Stimulated activated CD4-positive, alpha-beta T cell treated with anti-CD3 and anti-CD28 coated beads, Interleukin-1b, Interleukin-23, amount 100 ng/mL, for 4 hours (primary cell): ENCODE measurements at regions not wholly inside any gene's neighbourhood (a gene's known extent, or its start where the extent isn't known, plus 50 kb on each side); places are given as distances from the start of the nearest gene placed in this dataset.
"Not testable (repeated sequence)": the region's sequence is repeated elsewhere in the genome, so short reads cannot be mapped to it uniquely, and the experiment has no call there.

Source experiments
- DNase-seq, 2 donors: peaks; one replicate each; pipeline ENCODE4 v3.0.0-alpha.2; 2020; ENCODE audit warnings: low read depth in 2 of 2

DNA sequence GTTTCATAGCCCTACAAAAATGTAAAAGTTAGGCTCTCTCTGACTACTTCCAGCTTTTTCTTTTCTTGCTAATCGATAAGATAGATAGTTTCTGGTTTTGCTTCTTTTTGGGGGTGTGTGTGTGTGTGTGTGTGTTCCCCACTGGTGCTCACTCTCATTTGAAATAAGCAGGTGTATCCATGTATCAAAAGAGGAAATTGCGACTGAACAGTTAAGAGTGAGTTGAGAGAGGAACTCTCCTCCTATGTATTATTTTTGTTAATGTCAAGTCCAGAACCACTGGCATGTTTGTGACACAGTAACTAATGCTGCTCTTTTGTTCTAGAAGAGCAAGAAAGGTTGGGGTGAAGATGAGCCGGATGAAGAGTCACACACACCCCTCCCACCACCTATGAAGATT lies 96.7 kb upstream of the UMPS start:
- DNase-seq, result no peak

- no peak for DNase-seq
Measured at GRCh38 chr3:124634210-124635168, 95.8 kb upstream of the UMPS start.

GRCh38 chr3:124635169-124635539 lies 95.1 kb upstream of the UMPS start:
- DNase-seq, result no peak

GRCh38 chr3:124636101-124636862 lies 94.0 kb upstream of the UMPS start:
- no peak for DNase-seq

DNA sequence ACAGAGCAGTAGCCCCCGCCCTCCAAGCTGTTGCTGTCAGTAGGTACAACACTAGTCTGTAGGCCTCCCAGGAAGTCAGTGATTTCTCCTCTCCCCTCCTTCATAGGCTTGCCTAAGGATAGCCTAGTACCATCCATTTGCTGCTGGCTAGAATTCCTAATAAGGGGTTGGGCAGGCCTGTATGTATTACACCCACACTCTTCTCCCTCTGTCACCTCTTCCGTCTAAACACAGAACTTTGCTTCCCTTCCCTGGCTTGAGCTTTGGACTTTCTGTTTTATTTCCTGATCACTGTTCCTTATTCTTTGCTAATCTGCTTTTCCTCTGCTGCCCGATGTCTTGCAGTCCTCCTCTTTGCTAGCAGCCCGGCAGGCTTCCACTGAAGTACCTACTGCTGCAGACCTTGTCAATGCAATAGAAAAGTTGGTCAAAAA lies 93.4 kb upstream of the UMPS start:
- no peak for DNase-seq

- DNase-seq, result no peak
Measured at GRCh38 chr3:124639406-124640237, 90.6 kb upstream of the UMPS start.

DNA sequence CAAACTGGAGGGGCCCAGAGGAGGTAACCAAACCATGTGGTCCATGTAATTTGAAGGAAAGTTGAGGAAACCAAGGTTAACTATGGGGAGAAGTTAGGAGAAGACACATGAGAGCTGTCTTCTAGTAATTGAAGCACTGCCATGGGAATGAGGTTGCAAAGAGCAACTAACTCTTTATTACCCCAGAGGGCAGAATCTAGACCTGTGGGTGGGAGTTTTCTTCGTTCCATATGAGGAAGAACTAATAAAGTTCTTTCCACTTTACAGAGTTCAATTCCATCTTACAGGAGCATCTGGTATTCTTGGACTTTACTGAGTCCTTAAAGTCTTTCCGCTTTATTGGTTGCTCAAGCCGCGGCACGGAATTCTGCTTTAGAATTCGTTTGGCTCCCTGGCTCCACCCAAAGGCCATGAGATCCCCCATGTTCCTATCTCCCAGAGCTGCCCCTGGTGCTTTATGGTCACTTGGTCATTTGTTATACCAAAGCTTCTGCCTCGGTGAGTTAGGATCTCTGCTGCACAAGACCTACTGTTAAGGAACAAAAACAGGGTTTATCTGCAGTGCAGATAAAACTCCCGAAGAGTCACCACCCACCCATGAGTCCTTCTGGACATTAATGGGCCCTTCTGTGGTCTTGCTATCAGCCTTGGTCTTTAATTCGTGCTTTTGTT lies 89.5 kb upstream of the UMPS start:
- DNase-seq, result no peak

- no peak for DNase-seq
Measured at GRCh38 chr3:124643453-124643852, 86.8 kb upstream of the UMPS start.

GRCh38 chr3:124646186-124646585 lies 84.1 kb upstream of the UMPS start:
- not testable (repeated sequence) for DNase-seq

DNA sequence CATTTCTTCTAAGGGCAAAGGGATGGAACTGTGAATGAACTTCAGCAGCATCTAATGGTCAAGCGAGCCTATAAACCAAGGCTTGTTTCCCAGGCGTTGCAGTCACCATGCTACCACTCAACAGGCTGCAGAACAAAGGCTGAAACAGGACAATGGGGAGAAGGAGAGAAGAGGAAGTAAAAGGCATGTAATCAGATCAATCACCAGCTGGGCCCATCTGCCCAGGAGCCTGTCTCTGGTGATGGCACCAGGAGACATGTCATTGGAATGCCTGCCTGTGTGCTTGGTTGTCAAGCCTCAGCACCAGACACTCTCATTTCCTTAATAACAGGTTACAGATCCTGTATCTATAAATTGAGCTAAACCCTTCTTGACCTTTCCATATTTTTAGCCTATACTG lies 81.7 kb upstream of the UMPS start:
- DNase-seq, result no peak

DNA sequence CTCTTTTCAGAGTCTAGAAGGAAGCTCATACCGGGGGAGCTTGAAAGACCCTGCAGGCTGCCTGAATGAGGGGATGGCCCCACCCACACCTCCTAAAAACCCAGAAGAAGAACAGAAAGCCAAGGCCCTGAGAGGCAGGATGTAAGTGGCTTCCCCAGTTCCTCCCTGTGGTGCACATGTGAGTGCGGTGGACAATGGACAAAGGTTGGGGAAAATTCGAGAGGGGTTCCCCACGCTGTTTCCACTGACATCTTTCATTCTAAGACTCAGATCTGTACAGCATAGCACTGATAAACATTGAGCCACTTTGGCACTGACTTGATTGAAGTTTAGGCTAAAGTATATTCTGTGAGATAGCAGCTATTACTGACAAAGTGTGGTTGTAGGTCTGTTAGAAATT lies 79.5 kb upstream of the UMPS start:
- DNase-seq, result no peak

DNA sequence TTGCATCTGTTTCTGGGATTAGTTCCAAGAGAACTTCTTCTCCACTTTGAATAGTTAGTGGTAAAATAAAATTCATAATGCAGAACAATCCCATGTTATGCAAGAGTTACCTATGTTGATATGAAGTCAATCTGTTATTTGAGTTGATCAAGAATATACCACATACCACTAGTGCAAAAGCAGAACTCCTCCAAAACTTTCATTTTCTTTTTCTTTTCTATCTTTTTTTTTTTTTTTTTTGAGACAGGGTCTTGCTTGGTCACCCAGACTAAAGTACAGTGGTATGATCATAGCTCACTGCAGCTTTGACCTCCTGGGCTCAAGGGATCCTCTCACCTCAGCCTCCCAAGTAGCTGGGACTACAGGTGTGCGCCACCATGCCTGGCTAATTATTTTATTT lies 78.8 kb upstream of the UMPS start:
- DNase-seq, result not testable (repeated sequence)

DNA sequence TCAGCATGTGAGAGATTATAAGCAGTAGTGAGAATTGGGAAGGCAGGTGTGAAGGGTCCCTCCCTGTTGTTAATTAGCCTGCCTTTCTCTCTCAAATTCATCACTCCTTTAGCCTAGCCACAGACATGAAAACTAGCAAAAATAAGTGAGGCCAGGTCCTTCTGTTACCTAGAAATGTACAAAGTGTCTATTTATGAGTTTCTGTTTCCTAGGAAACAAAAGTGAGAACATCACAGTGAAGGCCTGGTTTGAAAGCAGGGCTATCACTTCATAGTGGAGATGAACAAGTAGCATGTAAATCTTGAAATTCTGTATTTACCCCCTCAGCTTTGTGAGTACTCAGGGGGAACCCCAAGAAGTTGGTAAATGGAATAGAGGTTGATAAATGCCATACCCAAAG lies 78.2 kb upstream of the UMPS start:
- DNase-seq, result no peak

GRCh38 chr3:124653071-124653796 lies 77.0 kb upstream of the UMPS start:
- DNase-seq, result no peak

GRCh38 chr3:124653797-124654469 lies 76.3 kb upstream of the UMPS start:
- no peak for DNase-seq

GRCh38 chr3:124654470-124654845 lies 75.8 kb upstream of the UMPS start:
- DNase-seq, result no peak

DNA sequence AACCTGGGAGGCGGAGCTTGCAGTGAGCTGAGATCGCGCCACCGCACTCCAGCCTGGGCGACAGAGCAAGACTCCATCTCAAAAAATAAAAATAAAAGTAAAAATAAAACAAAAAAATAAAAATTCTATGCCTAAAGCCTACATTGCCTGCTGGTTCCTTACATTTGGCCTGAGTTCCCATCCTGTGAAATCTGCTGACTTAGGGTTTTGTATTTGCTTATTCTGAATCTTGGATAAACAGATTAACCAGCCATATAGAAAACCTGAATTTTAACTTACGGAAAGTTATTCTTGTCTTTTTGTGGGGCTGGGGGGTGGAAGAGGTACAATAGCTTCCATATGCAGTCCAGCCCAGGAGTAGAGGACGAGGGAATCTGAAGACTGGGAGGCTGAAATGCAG lies 73.7 kb upstream of the UMPS start:
- no peak for DNase-seq

GRCh38 chr3:124657138-124657537 lies 73.1 kb upstream of the UMPS start:
- no peak for DNase-seq

GRCh38 chr3:124658270-124658669 lies 72.0 kb upstream of the UMPS start:
- no peak for DNase-seq

- DNase-seq, result no peak
Measured at GRCh38 chr3:124659175-124659574, 71.1 kb upstream of the UMPS start.
